ENCODE measurements at regions not wholly inside any gene's neighbourhood (a gene's known extent, or its start where the extent isn't known, plus 50 kb on each side); places are given as distances from the start of the nearest gene placed in this dataset.

DNA sequence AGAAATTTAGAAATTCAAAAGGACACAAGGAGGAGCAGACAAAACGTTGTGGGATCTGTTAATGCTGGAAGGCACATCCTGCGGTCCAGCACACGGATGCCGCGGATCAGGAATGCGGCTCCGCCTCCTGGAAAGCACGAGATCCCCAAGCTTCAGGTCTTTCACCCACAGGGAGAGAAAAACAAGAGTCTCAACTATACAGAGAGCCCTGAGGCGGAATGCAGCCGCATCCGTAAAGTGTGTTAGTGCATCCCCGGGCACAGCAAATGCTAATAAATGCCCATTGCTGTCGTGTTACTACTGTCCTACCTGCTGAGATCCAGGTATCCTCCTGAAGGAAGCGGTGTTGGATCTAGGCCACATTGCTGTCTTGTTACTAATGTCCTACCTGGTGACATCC lies 303.9 kb downstream of the EIPR1 start:
- no peaks in the 10 kb centered on the region for H3K9me3 ChIP-seq (ENCODE audit: low read depth, low read length)
- H4K20me1 ChIP-seq (ENCODE audit: insufficient read depth, low read length): no peaks in the 10 kb centered on the region
- H3K4me3 ChIP-seq (ENCODE audit: insufficient read depth, low read length): no peak overlapping the region
- DNase-seq (ENCODE audit: insufficient read length, low spot score, missing footprints): no peak
- H3K36me3 ChIP-seq (ENCODE audit: insufficient read depth, low read length): no peaks in the 10 kb centered on the region
- TF ChIP-seq, protein P1, sequence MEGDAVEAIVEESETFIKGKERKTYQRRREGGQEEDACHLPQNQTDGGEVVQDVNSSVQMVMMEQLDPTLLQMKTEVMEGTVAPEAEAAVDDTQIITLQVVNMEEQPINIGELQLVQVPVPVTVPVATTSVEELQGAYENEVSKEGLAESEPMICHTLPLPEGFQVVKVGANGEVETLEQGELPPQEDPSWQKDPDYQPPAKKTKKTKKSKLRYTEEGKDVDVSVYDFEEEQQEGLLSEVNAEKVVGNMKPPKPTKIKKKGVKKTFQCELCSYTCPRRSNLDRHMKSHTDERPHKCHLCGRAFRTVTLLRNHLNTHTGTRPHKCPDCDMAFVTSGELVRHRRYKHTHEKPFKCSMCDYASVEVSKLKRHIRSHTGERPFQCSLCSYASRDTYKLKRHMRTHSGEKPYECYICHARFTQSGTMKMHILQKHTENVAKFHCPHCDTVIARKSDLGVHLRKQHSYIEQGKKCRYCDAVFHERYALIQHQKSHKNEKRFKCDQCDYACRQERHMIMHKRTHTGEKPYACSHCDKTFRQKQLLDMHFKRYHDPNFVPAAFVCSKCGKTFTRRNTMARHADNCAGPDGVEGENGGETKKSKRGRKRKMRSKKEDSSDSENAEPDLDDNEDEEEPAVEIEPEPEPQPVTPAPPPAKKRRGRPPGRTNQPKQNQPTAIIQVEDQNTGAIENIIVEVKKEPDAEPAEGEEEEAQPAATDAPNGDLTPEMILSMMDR (IDR thresholded peaks at IDR 0.05; ENCODE audit: extremely low read depth, low read depth, low read length): no peak
- no peaks in the 10 kb centered on the region for H3K27me3 ChIP-seq (ENCODE audit: insufficient read depth, low read length)
- no peaks in the 10 kb centered on the region for H3K4me1 ChIP-seq (ENCODE audit: insufficient read depth, low read length)
- no peak overlapping the region for H3K27ac ChIP-seq (ENCODE audit: low read depth, low read length)
- no peaks in the 10 kb centered on the region for H3K79me2 ChIP-seq (ENCODE audit: insufficient read depth, low read length)
- H3K4me2 ChIP-seq (ENCODE audit: insufficient read depth, low read length): no peak overlapping the region
- H2AFZ ChIP-seq (ENCODE audit: low read length): no peak overlapping the region

DNA sequence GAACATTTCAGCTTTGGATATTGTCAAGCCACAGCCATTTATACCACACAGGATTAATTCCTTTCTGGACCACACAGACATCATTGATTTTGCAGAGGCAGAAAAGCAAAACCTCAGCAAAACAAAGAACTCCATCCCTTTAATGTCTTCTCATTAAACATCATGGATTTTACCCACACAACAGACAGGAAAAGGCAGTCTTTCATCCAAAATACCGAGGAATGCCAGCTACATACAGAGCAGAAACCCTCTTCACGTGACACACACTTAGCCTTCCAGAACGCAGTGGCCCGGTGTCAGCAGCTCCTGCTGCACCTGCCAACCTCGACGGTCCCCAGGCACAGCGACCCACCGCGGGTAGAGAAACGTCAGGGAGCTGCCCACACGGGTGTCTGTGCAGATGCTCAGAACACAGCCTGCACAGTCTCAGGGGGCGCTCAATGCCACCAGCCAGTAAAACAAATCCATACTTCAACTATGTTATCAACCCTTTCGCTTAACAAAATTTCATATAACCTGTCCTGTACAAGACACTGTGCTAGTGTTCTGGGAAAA lies 304.5 kb downstream of the EIPR1 start:
- Histone ChIP-seq H2AFZ (ENCODE audit: low read length) (no peak overlapping the region), H3K4me1 (ENCODE audit: insufficient read depth, low read length) (no peaks in the 10 kb centered on the region), H3K4me2 (ENCODE audit: insufficient read depth, low read length) (no peak overlapping the region), H3K4me3 (ENCODE audit: insufficient read depth, low read length) (no peak overlapping the region), H3K9me3 (ENCODE audit: low read depth, low read length) (no peaks in the 10 kb centered on the region), H4K20me1 (ENCODE audit: insufficient read depth, low read length) (no peaks in the 10 kb centered on the region), H3K27ac (ENCODE audit: low read depth, low read length) (no peak overlapping the region), H3K27me3 (ENCODE audit: insufficient read depth, low read length) (no peaks in the 10 kb centered on the region), H3K36me3 (ENCODE audit: insufficient read depth, low read length) (no peaks in the 10 kb centered on the region), H3K79me2 (ENCODE audit: insufficient read depth, low read length) (no peaks in the 10 kb centered on the region)
- DNase-seq (ENCODE audit: insufficient read length, low spot score, missing footprints): no peak
- TF ChIP-seq, protein P1 (IDR thresholded peaks at IDR 0.05; ENCODE audit: extremely low read depth, low read depth, low read length): no peak

DNA sequence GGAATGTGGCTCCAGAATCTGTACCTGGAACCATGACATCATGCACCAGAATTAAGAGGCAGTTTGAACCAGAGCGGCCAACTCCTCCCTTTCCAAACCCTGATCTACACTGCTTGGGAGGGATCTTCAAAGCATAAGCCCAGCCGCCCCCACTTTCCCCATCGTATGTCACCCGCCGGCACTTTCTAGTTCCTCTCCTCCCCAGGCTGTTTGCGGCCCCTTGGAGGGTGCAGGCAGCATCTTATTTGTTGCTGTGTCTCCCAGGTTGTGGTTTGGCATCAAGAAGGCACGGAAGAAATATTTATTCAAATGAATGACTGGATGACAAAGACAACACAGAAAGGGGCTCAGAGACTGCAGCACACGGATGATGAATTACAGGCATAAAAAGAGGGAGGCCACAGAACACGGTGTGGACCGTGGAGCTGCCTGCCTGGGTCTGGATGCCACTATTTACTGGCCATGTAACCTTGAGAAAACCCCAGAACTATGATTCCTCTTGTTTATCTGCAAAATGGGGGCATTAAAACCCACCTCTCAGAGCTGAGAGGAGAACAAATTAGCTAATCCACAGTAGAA lies 305.8 kb downstream of the EIPR1 start:
- Histone ChIP-seq H3K4me2 (ENCODE audit: insufficient read depth, low read length) (no peak overlapping the region), H4K20me1 (ENCODE audit: insufficient read depth, low read length) (no peaks in the 10 kb centered on the region), H3K9me3 (ENCODE audit: low read depth, low read length) (no peaks in the 10 kb centered on the region), H3K27ac (ENCODE audit: low read depth, low read length) (no peak overlapping the region), H3K27me3 (ENCODE audit: insufficient read depth, low read length) (no peaks in the 10 kb centered on the region), H3K4me3 (ENCODE audit: insufficient read depth, low read length) (no peak overlapping the region), H3K4me1 (ENCODE audit: insufficient read depth, low read length) (no peaks in the 10 kb centered on the region), H3K79me2 (ENCODE audit: insufficient read depth, low read length) (no peaks in the 10 kb centered on the region), H3K36me3 (ENCODE audit: insufficient read depth, low read length) (no peaks in the 10 kb centered on the region), H2AFZ (ENCODE audit: low read length) (no peak overlapping the region)
- TF ChIP-seq, protein P1 (IDR thresholded peaks at IDR 0.05; ENCODE audit: extremely low read depth, low read depth, low read length): no peak
- no peak for DNase-seq (ENCODE audit: insufficient read length, low spot score, missing footprints)

DNA sequence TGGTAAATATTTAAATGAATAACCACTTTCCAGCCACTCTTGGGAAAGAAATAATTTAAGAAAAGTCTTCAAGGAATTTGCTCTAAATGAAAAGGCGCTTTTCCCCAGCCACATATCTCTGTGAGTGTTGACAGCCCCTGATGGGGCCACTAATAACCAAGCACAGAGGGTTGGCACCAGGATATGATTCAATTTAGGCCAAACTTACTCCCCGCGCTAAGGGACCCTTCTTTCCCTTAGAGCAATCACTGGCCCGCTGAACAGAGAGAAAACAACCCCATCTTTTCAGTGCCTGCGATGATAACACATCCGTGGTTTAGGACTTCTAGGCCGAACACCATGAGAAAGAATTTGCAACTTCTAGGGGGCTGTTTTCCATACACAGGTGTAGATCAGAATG lies 310.8 kb downstream of the EIPR1 start:
- no peaks in the 10 kb centered on the region for H4K20me1 ChIP-seq (ENCODE audit: insufficient read depth, low read length)
- peaks cover 5% of the 10 kb centered on the region for H3K9me3 ChIP-seq (ENCODE audit: low read depth, low read length)
- DNase-seq (ENCODE audit: insufficient read length, low spot score, missing footprints): no peak
- H3K4me1 ChIP-seq (ENCODE audit: insufficient read depth, low read length): no peaks in the 10 kb centered on the region
- H3K27me3 ChIP-seq (ENCODE audit: insufficient read depth, low read length): no peaks in the 10 kb centered on the region
- H3K4me3 ChIP-seq (ENCODE audit: insufficient read depth, low read length): no peak overlapping the region
- H3K36me3 ChIP-seq (ENCODE audit: insufficient read depth, low read length): no peaks in the 10 kb centered on the region
- H3K79me2 ChIP-seq (ENCODE audit: insufficient read depth, low read length): no peaks in the 10 kb centered on the region
- H3K27ac ChIP-seq (ENCODE audit: low read depth, low read length): no peak overlapping the region
- no peak overlapping the region for H2AFZ ChIP-seq (ENCODE audit: low read length)
- H3K4me2 ChIP-seq (ENCODE audit: insufficient read depth, low read length): no peak overlapping the region
- TF ChIP-seq, protein P1 (IDR thresholded peaks at IDR 0.05; ENCODE audit: extremely low read depth, low read depth, low read length): no peak

All from osteoblast (primary cell).